Glutamatergic neuron (in vitro differentiated cells): ENCODE measurements at regions not wholly inside any gene's neighbourhood (a gene's known extent, or its start where the extent isn't known, plus 50 kb on each side); places are given as distances from the start of the nearest gene placed in this dataset.

Experiments used
- DNase-seq: peaks from one replicate; pipeline ENCODE4 v3.0.0; 2022
- H3K27ac Mint-ChIP-seq: one replicate; pipeline ENCODE4 v1.8.0; 2020; ENCODE audit warnings: mild to moderate bottlenecking, mixed read lengths, inconsistent platforms; ENCODE audit not compliant: unreplicated experiment
- H3K27me3 Mint-ChIP-seq: one replicate; pipeline ENCODE4 v1.8.0; 2020; ENCODE audit warnings: mild to moderate bottlenecking, moderate library complexity, mixed read lengths, inconsistent platforms; ENCODE audit not compliant: unreplicated experiment
- H3K36me3 Mint-ChIP-seq: one replicate; pipeline ENCODE4 v1.8.0; 2020; ENCODE audit warnings: mild to moderate bottlenecking, mixed read lengths, inconsistent platforms; ENCODE audit not compliant: unreplicated experiment
- H3K4me1 Mint-ChIP-seq: one replicate; pipeline ENCODE4 v1.8.0; 2020; ENCODE audit warnings: mild to moderate bottlenecking, low read depth, mixed read lengths, inconsistent platforms; ENCODE audit not compliant: unreplicated experiment
- H3K4me3 Mint-ChIP-seq: one replicate; pipeline ENCODE4 v1.8.0; 2020; ENCODE audit warnings: mild to moderate bottlenecking, mixed read lengths, inconsistent platforms; ENCODE audit not compliant: unreplicated experiment
- H3K9me3 Mint-ChIP-seq: one replicate; pipeline ENCODE4 v1.8.0; 2020; ENCODE audit warnings: mild to moderate bottlenecking, moderate library complexity, mixed read lengths, inconsistent platforms; ENCODE audit not compliant: unreplicated experiment
- CTCF ChIP-seq: fragments of 200-600 bp; sonication (generic); IDR thresholded peaks from one replicate; pipeline ENCODE4 v1.5.0; 2021; ENCODE audit not compliant: partially characterized antibody, unreplicated experiment

GRCh38 chr6:21955053-21955595 lies 341.7 kb downstream of the PRL start:
- TF ChIP-seq CTCF: no peak
- peaks cover 8% of the 10 kb centered on the region for H3K9me3 Mint-ChIP-seq
- peak overlapping the region; percentile 87 for H3K27ac Mint-ChIP-seq
- no peak for DNase-seq
- H3K27me3 Mint-ChIP-seq: no peaks in the 10 kb centered on the region
- H3K36me3 Mint-ChIP-seq: peaks cover 9% of the 10 kb centered on the region
- peaks cover 22% of the 10 kb centered on the region for H3K4me1 Mint-ChIP-seq
- H3K4me3 Mint-ChIP-seq: peak overlapping the region; percentile 18

GRCh38 chr6:21955951-21956350 lies 340.9 kb downstream of the PRL start:
- H3K27me3 Mint-ChIP-seq: no peaks in the 10 kb centered on the region
- peaks cover 10% of the 10 kb centered on the region for H3K36me3 Mint-ChIP-seq
- TF ChIP-seq CTCF: no peak
- DNase-seq: no peak
- H3K4me1 Mint-ChIP-seq: peaks cover 18% of the 10 kb centered on the region
- no peak overlapping the region for H3K4me3 Mint-ChIP-seq
- H3K9me3 Mint-ChIP-seq: peaks cover 8% of the 10 kb centered on the region
- H3K27ac Mint-ChIP-seq: no peak overlapping the region

DNA sequence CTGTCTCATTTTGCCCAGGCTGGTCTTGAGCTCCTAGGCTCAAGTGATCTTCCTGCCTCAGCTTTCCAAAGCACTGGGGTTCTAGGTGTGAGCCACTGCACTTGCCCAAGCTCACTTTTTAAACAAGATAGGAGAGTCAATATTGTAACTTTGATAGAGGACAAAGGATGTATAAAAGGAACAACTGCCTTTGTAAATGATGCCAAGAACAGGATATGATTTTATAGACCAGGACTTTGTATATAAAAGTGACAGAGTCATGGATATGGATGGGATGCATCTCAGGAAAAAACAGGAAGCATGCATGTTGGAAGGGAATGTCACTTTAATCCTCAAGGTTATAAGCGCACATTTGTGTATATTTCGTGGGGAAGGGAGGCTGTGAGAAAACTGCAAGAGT lies 338.4 kb downstream of the PRL start:
- Mint-ChIP-seq H3K9me3 (peaks cover 8% of the 10 kb centered on the region), H3K4me1 (peaks cover 16% of the 10 kb centered on the region), H3K4me3 (no peak overlapping the region), H3K36me3 (peaks cover 10% of the 10 kb centered on the region), H3K27ac (no peak overlapping the region), H3K27me3 (no peaks in the 10 kb centered on the region)
- no peak for TF ChIP-seq CTCF
- no peak for DNase-seq

- peaks cover 7% of the 10 kb centered on the region for H3K4me1 Mint-ChIP-seq
- peaks cover 1% of the 10 kb centered on the region for H3K27me3 Mint-ChIP-seq
- peaks cover 10% of the 10 kb centered on the region for H3K36me3 Mint-ChIP-seq
- DNase-seq: no peak
- TF ChIP-seq CTCF: no peak
- H3K9me3 Mint-ChIP-seq: peaks cover 1% of the 10 kb centered on the region
- H3K27ac Mint-ChIP-seq: no peak overlapping the region
- no peak overlapping the region for H3K4me3 Mint-ChIP-seq
Observed at GRCh38 chr6:21961226-21961625, 335.6 kb downstream of the PRL start.

- no peak overlapping the region for H3K27ac Mint-ChIP-seq
- DNase-seq: no peak
- H3K9me3 Mint-ChIP-seq: no peaks in the 10 kb centered on the region
- peak overlapping the region; percentile 52 for H3K4me3 Mint-ChIP-seq
- peaks cover 15% of the 10 kb centered on the region for H3K4me1 Mint-ChIP-seq
- no peak for TF ChIP-seq CTCF
- peaks cover 4% of the 10 kb centered on the region for H3K27me3 Mint-ChIP-seq
- peaks cover 3% of the 10 kb centered on the region for H3K36me3 Mint-ChIP-seq
Observed at GRCh38 chr6:21965016-21965415, 331.8 kb downstream of the PRL start.
